Erythroblast (primary cell): ENCODE measurements at regions not wholly inside any gene's neighbourhood (a gene's known extent, or its start where the extent isn't known, plus 50 kb on each side); places are given as distances from the start of the nearest gene placed in this dataset.

ENCODE experiments used
- GATA1 ChIP-seq: IDR thresholded peaks from 2 replicates; pipeline ENCODE4 v1.6.1; 2011; ENCODE audit warnings: low read depth, mild to moderate bottlenecking, control low read depth, low read length, moderate library complexity
- POLR2A ChIP-seq: IDR thresholded peaks from 2 replicates; pipeline ENCODE4 v1.6.1; 2011; ENCODE audit warnings: mild to moderate bottlenecking, low read length

DNA sequence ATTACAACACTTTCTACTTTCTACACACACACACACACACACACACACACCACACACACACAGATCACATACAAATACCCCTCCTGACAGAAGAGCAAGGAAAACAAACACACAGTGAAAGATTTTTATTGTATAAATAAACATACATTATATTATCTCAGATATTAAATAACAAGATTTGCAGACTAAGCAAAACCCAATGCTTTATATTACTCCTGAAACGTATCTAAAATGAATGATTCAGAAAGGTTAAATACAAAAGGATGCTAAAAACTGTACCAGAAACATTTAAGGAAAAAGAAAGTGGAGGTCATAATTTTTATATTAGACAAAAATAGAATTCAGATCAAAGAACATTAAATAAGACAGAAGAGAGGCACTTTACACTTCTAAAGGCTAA is 208.3 kb upstream of the NPSR1 start:
- TF ChIP-seq POLR2A (no peak), GATA1 (no peak)
